ENCODE measurements at regions not wholly inside any gene's neighbourhood (a gene's known extent, or its start where the extent isn't known, plus 50 kb on each side); places are given as distances from the start of the nearest gene placed in this dataset.

- ChIA-PET POLR2A (no interaction called here), CTCF (no interaction called here)
- Histone ChIP-seq H3K27me3 (replicated peaks in 2 of 5; ENCODE audit: control insufficient read depth in 4 of 5, insufficient read depth in 5 of 5, low read length in 4 of 5) (no peaks in the 10 kb centered on the region), H3K27ac (ENCODE audit: insufficient read depth in 1 of 2, low read depth in 1 of 2, low read length in 2 of 2, poor library complexity in 1 of 2, severe bottlenecking in 2 of 2) (no peak overlapping the region), H3K4me3 (ENCODE audit: control insufficient read depth in 1 of 7, extremely low read depth in 1 of 7, insufficient read depth in 4 of 7, low read depth in 2 of 7, low read length in 6 of 7) (no peak overlapping the region), H3K4me1 (ENCODE audit: control extremely low read depth in 1 of 4, control insufficient read depth in 4 of 4, insufficient read depth in 4 of 4, low read length in 3 of 4) (no peaks in the 10 kb centered on the region), H3K36me3 (ENCODE audit: control insufficient read depth in 4 of 4, insufficient read depth in 4 of 4, low read length in 3 of 4) (no peaks in the 10 kb centered on the region), H3K9me3 (ENCODE audit: control extremely low read depth in 1 of 5, control insufficient read depth in 4 of 5, insufficient read depth in 2 of 5, low read depth in 1 of 5, low read length in 4 of 5) (no peaks in the 10 kb centered on the region)
- 92% methylated on average over 4 of the region's 5 CpGs for WGBS (ENCODE audit: insufficient coverage)
- DNase-seq = no peak
Observed at GRCh38 chr11:24389575-24389974, 107.3 kb upstream of the LUZP2 start.

- no peaks in the 10 kb centered on the region for H3K27me3 ChIP-seq (replicated peaks in 2 of 5; ENCODE audit: control insufficient read depth in 4 of 5, insufficient read depth in 5 of 5, low read length in 4 of 5)
- no peak overlapping the region for H3K27ac ChIP-seq (ENCODE audit: insufficient read depth in 1 of 2, low read depth in 1 of 2, low read length in 2 of 2, poor library complexity in 1 of 2, severe bottlenecking in 2 of 2)
- H3K9me3 ChIP-seq (ENCODE audit: control extremely low read depth in 1 of 5, control insufficient read depth in 4 of 5, insufficient read depth in 2 of 5, low read depth in 1 of 5, low read length in 4 of 5) = no peaks in the 10 kb centered on the region
- 100% methylated on average over 1 of the region's 5 CpGs for WGBS (ENCODE audit: insufficient coverage)
- no peaks in the 10 kb centered on the region for H3K36me3 ChIP-seq (ENCODE audit: control insufficient read depth in 4 of 4, insufficient read depth in 4 of 4, low read length in 3 of 4)
- POLR2A ChIA-PET = no interaction called here
- no peaks in the 10 kb centered on the region for H3K4me1 ChIP-seq (ENCODE audit: control extremely low read depth in 1 of 4, control insufficient read depth in 4 of 4, insufficient read depth in 4 of 4, low read length in 3 of 4)
- no peak for DNase-seq
- CTCF ChIA-PET = no interaction called here
- H3K4me3 ChIP-seq (ENCODE audit: control insufficient read depth in 1 of 7, extremely low read depth in 1 of 7, insufficient read depth in 4 of 7, low read depth in 2 of 7, low read length in 6 of 7) = no peak overlapping the region
Observed at GRCh38 chr11:24390016-24390415, 106.8 kb upstream of the LUZP2 start.

- Histone ChIP-seq H3K4me3 (ENCODE audit: control insufficient read depth in 1 of 7, extremely low read depth in 1 of 7, insufficient read depth in 4 of 7, low read depth in 2 of 7, low read length in 6 of 7) (no peak overlapping the region), H3K27ac (ENCODE audit: insufficient read depth in 1 of 2, low read depth in 1 of 2, low read length in 2 of 2, poor library complexity in 1 of 2, severe bottlenecking in 2 of 2) (no peak overlapping the region), H3K9me3 (ENCODE audit: control extremely low read depth in 1 of 5, control insufficient read depth in 4 of 5, insufficient read depth in 2 of 5, low read depth in 1 of 5, low read length in 4 of 5) (no peaks in the 10 kb centered on the region), H3K27me3 (replicated peaks in 2 of 5; ENCODE audit: control insufficient read depth in 4 of 5, insufficient read depth in 5 of 5, low read length in 4 of 5) (no peaks in the 10 kb centered on the region), H3K4me1 (ENCODE audit: control extremely low read depth in 1 of 4, control insufficient read depth in 4 of 4, insufficient read depth in 4 of 4, low read length in 3 of 4) (no peaks in the 10 kb centered on the region), H3K36me3 (ENCODE audit: control insufficient read depth in 4 of 4, insufficient read depth in 4 of 4, low read length in 3 of 4) (no peaks in the 10 kb centered on the region)
- no peak for DNase-seq
- no CpG with 5 or more reads among the region's 1 CpG for WGBS (ENCODE audit: insufficient coverage)
- ChIA-PET CTCF (no interaction called here), POLR2A (no interaction called here)
Observed at GRCh38 chr11:24390762-24391161, 106.1 kb upstream of the LUZP2 start.

- Histone ChIP-seq H3K27me3 (replicated peaks in 2 of 5; ENCODE audit: control insufficient read depth in 4 of 5, insufficient read depth in 5 of 5, low read length in 4 of 5) (no peaks in the 10 kb centered on the region), H3K9me3 (ENCODE audit: control extremely low read depth in 1 of 5, control insufficient read depth in 4 of 5, insufficient read depth in 2 of 5, low read depth in 1 of 5, low read length in 4 of 5) (no peaks in the 10 kb centered on the region), H3K4me3 (ENCODE audit: control insufficient read depth in 1 of 7, extremely low read depth in 1 of 7, insufficient read depth in 4 of 7, low read depth in 2 of 7, low read length in 6 of 7) (no peak overlapping the region), H3K4me1 (ENCODE audit: control extremely low read depth in 1 of 4, control insufficient read depth in 4 of 4, insufficient read depth in 4 of 4, low read length in 3 of 4) (no peaks in the 10 kb centered on the region), H3K27ac (ENCODE audit: insufficient read depth in 1 of 2, low read depth in 1 of 2, low read length in 2 of 2, poor library complexity in 1 of 2, severe bottlenecking in 2 of 2) (no peak overlapping the region), H3K36me3 (ENCODE audit: control insufficient read depth in 4 of 4, insufficient read depth in 4 of 4, low read length in 3 of 4) (no peaks in the 10 kb centered on the region)
- ChIA-PET POLR2A (no interaction called here), CTCF (no interaction called here)
- peak in 1 of 3 donors; percentile 18 for DNase-seq
- WGBS (ENCODE audit: insufficient coverage) = no CpG with 5 or more reads among the region's 3 CpGs
Observed at GRCh38 chr11:24391167-24391566, 105.7 kb upstream of the LUZP2 start.

GRCh38 chr11:24400059-24400665 is 96.7 kb upstream of the LUZP2 start:
- ChIA-PET CTCF (interaction anchor here (0.8 kb wide), 1 partner anchor 1331 kb away, joined by 4 read pairs; no protein-coding TSS in a partner anchor), POLR2A (no interaction called here)
- H3K36me3 ChIP-seq (ENCODE audit: control insufficient read depth in 4 of 4, insufficient read depth in 4 of 4, low read length in 3 of 4) = no peaks in the 10 kb centered on the region
- H3K27me3 ChIP-seq (replicated peaks in 2 of 5; ENCODE audit: control insufficient read depth in 4 of 5, insufficient read depth in 5 of 5, low read length in 4 of 5) = no peaks in the 10 kb centered on the region
- WGBS (ENCODE audit: insufficient coverage) = 97% methylated on average over 5 of the region's 10 CpGs
- no peaks in the 10 kb centered on the region for H3K4me1 ChIP-seq (ENCODE audit: control extremely low read depth in 1 of 4, control insufficient read depth in 4 of 4, insufficient read depth in 4 of 4, low read length in 3 of 4)
- DNase-seq = no peak
- H3K4me3 ChIP-seq (ENCODE audit: control insufficient read depth in 1 of 7, extremely low read depth in 1 of 7, insufficient read depth in 4 of 7, low read depth in 2 of 7, low read length in 6 of 7) = no peak overlapping the region
- no peak overlapping the region for H3K27ac ChIP-seq (ENCODE audit: insufficient read depth in 1 of 2, low read depth in 1 of 2, low read length in 2 of 2, poor library complexity in 1 of 2, severe bottlenecking in 2 of 2)
- H3K9me3 ChIP-seq (ENCODE audit: control extremely low read depth in 1 of 5, control insufficient read depth in 4 of 5, insufficient read depth in 2 of 5, low read depth in 1 of 5, low read length in 4 of 5) = no peaks in the 10 kb centered on the region

GRCh38 chr11:24406389-24406788 is 90.5 kb upstream of the LUZP2 start:
- Histone ChIP-seq H3K27me3 (replicated peaks in 2 of 5; ENCODE audit: control insufficient read depth in 4 of 5, insufficient read depth in 5 of 5, low read length in 4 of 5) (no peaks in the 10 kb centered on the region), H3K36me3 (ENCODE audit: control insufficient read depth in 4 of 4, insufficient read depth in 4 of 4, low read length in 3 of 4) (no peaks in the 10 kb centered on the region), H3K27ac (ENCODE audit: insufficient read depth in 1 of 2, low read depth in 1 of 2, low read length in 2 of 2, poor library complexity in 1 of 2, severe bottlenecking in 2 of 2) (no peak overlapping the region), H3K4me3 (ENCODE audit: control insufficient read depth in 1 of 7, extremely low read depth in 1 of 7, insufficient read depth in 4 of 7, low read depth in 2 of 7, low read length in 6 of 7) (no peak overlapping the region), H3K4me1 (ENCODE audit: control extremely low read depth in 1 of 4, control insufficient read depth in 4 of 4, insufficient read depth in 4 of 4, low read length in 3 of 4) (no peaks in the 10 kb centered on the region), H3K9me3 (ENCODE audit: control extremely low read depth in 1 of 5, control insufficient read depth in 4 of 5, insufficient read depth in 2 of 5, low read depth in 1 of 5, low read length in 4 of 5) (no peaks in the 10 kb centered on the region)
- no peak for DNase-seq
- 87% methylated on average over 6 of the region's 6 CpGs for WGBS (ENCODE audit: insufficient coverage)
- POLR2A ChIA-PET = no interaction called here
- CTCF ChIA-PET = no interaction called here

- no peaks in the 10 kb centered on the region for H3K27me3 ChIP-seq (replicated peaks in 2 of 5; ENCODE audit: control insufficient read depth in 4 of 5, insufficient read depth in 5 of 5, low read length in 4 of 5)
- POLR2A ChIA-PET = no interaction called here
- H3K36me3 ChIP-seq (ENCODE audit: control insufficient read depth in 4 of 4, insufficient read depth in 4 of 4, low read length in 3 of 4) = no peaks in the 10 kb centered on the region
- no peak overlapping the region for H3K27ac ChIP-seq (ENCODE audit: insufficient read depth in 1 of 2, low read depth in 1 of 2, low read length in 2 of 2, poor library complexity in 1 of 2, severe bottlenecking in 2 of 2)
- WGBS (ENCODE audit: insufficient coverage) = 91% methylated on average over 5 of the region's 9 CpGs
- no peaks in the 10 kb centered on the region for H3K4me1 ChIP-seq (ENCODE audit: control extremely low read depth in 1 of 4, control insufficient read depth in 4 of 4, insufficient read depth in 4 of 4, low read length in 3 of 4)
- CTCF ChIA-PET = no interaction called here
- H3K4me3 ChIP-seq (ENCODE audit: control insufficient read depth in 1 of 7, extremely low read depth in 1 of 7, insufficient read depth in 4 of 7, low read depth in 2 of 7, low read length in 6 of 7) = no peak overlapping the region
- no peaks in the 10 kb centered on the region for H3K9me3 ChIP-seq (ENCODE audit: control extremely low read depth in 1 of 5, control insufficient read depth in 4 of 5, insufficient read depth in 2 of 5, low read depth in 1 of 5, low read length in 4 of 5)
- DNase-seq = no peak
Observed at GRCh38 chr11:24406980-24407379, 89.9 kb upstream of the LUZP2 start.
